Endothelial cell of umbilical vein (primary cell): ENCODE measurements at regions not wholly inside any gene's neighbourhood (a gene's known extent, or its start where the extent isn't known, plus 50 kb on each side); places are given as distances from the start of the nearest gene placed in this dataset.

Source experiments
- BruUV-seq: library from RNA; stranded (reverse); fragments of 400-500 nt; replicated peaks from 2 replicates; lab custom pipeline; 2021; lab: Mats Ljungman, UMichigan
- CTCF ChIA-PET: fragments of 300-600, 350-600 bp; sonication (Branson Sonifier 250); formaldehyde crosslinking; loops from one replicate; lab custom pipeline; 2021; ENCODE audit warnings: antibody characterized with exemption, inconsistent platforms; lab: Charles Lee
- POLR2A ChIA-PET: fragments of 300-600, 350-600 bp; sonication (Branson Sonifier 250); formaldehyde crosslinking; loops from one replicate; lab custom pipeline; 2021; ENCODE audit warnings: antibody characterized with exemption, inconsistent platforms; lab: Charles Lee
- DNase-seq: peaks from one replicate; pipeline ENCODE4 v3.0.0-alpha.2; 2011; ENCODE audit warnings: low read depth, low spot score
- FAIRE-seq: peaks from 2 replicates; lab custom pipeline; 2011; peaks lifted over from hg19 to GRCh38; lab: Jason Lieb, UNC
- H2AFZ ChIP-seq: 2 replicates; pipeline ENCODE4 v1.6.0; 2012; ENCODE audit warnings: low read depth, low read length, control low read depth, inconsistent platforms
- H3K27ac ChIP-seq: 2 replicates; pipeline ENCODE4 v1.5.1; 2011; ENCODE audit warnings: low read depth, mild to moderate bottlenecking, control low read depth, low read length, moderate library complexity; ENCODE audit not compliant: insufficient read depth
- H3K27me3 ChIP-seq, 2 experiments: 2 replicates each; pipeline versions ENCODE4 v1.6.0 to v1.6.1; 2011; ENCODE audit warnings: low read length in 2 of 2, mixed read lengths in 1 of 2; ENCODE audit not compliant: control insufficient read depth in 2 of 2, insufficient read depth in 2 of 2
- H3K36me3 ChIP-seq, 2 experiments: 2 replicates in 1 of 2; 3 replicates in 1 of 2; pipeline ENCODE4 v1.5.1; 2011; ENCODE audit warnings: low read length in 2 of 2, mild to moderate bottlenecking in 1 of 2, moderate library complexity in 1 of 2; ENCODE audit not compliant: control insufficient read depth in 2 of 2, insufficient read depth in 2 of 2; ENCODE audit errors: extremely low read depth in 1 of 2
- H3K4me1 ChIP-seq: 3 replicates; pipeline ENCODE4 v1.5.1; 2011; ENCODE audit warnings: mild to moderate bottlenecking, low read length; ENCODE audit not compliant: control insufficient read depth, insufficient read depth; ENCODE audit errors: extremely low read depth
- H3K4me2 ChIP-seq: 2 replicates; pipeline ENCODE4 v1.6.1; 2011; ENCODE audit warnings: low read length, control low read depth, mixed read lengths; ENCODE audit not compliant: insufficient read depth
- H3K4me3 ChIP-seq, 3 experiments: fragments of 200-600 bp in 1 of 3; sonication (generic), shearing (Covaris generic) in 1 of 3; replicated peaks in 1 of 3; 2 replicates each; pipeline ENCODE4 v1.5.1; 2011 to 2016; ENCODE audit warnings: control low read depth in 3 of 3, low read length in 3 of 3, mild to moderate bottlenecking in 2 of 3, inconsistent platforms in 1 of 3, low read depth in 1 of 3, moderate library complexity in 1 of 3; ENCODE audit not compliant: insufficient read depth in 1 of 3
- H3K79me2 ChIP-seq: 2 replicates; pipeline ENCODE4 v1.6.0; 2012; ENCODE audit warnings: low read length, inconsistent platforms; ENCODE audit not compliant: control insufficient read depth, insufficient read depth
- H3K9ac ChIP-seq: replicated peaks from 2 replicates; pipeline ENCODE3; 2011; ENCODE audit warnings: low read length, control low read depth; ENCODE audit not compliant: insufficient read depth; ENCODE audit errors: extremely low read depth
- H3K9me1 ChIP-seq: replicated peaks from 3 replicates; pipeline ENCODE4 v1.6.0; 2011; ENCODE audit warnings: mild to moderate bottlenecking, low read length; ENCODE audit not compliant: control insufficient read depth, insufficient read depth; ENCODE audit errors: extremely low read depth
- H3K9me3 ChIP-seq: replicated peaks from 2 replicates; pipeline ENCODE4 v1.5.1; 2012; ENCODE audit warnings: low read length, inconsistent platforms; ENCODE audit not compliant: control insufficient read depth, insufficient read depth
- H4K20me1 ChIP-seq: replicated peaks from 2 replicates; pipeline ENCODE3; 2011; ENCODE audit warnings: mild to moderate bottlenecking, low read length; ENCODE audit not compliant: control insufficient read depth, insufficient read depth; ENCODE audit errors: extremely low read depth
- CTCF ChIP-seq, 2 donors: IDR thresholded peaks; 1 replicate in 1 of 2; 2 replicates in 1 of 2; pipeline ENCODE4 v1.5.1; 2011; ENCODE audit warnings: low read length in 2 of 2, mild to moderate bottlenecking in 2 of 2, moderate library complexity in 2 of 2, control low read depth in 1 of 2, inconsistent platforms in 1 of 2, low read depth in 1 of 2; ENCODE audit not compliant: insufficient read depth in 1 of 2; ENCODE audit errors: extremely low read depth in 1 of 2
- EZH2 ChIP-seq: IDR thresholded peaks from 2 replicates; pipeline ENCODE4 v1.6.1; 2012; ENCODE audit warnings: borderline replicate concordance, low read depth, mild to moderate bottlenecking, moderate library complexity, low read length, inconsistent platforms; ENCODE audit not compliant: severe bottlenecking
- FOS ChIP-seq: IDR thresholded peaks from 2 replicates; pipeline ENCODE4 v1.6.1; 2011; ENCODE audit warnings: mild to moderate bottlenecking, low read length, moderate library complexity, borderline replicate concordance; ENCODE audit not compliant: insufficient read depth
- GATA2 ChIP-seq: IDR thresholded peaks from 2 replicates; pipeline ENCODE4 v1.7.0; 2011; ENCODE audit warnings: low read depth, mild to moderate bottlenecking, moderate library complexity, mixed read lengths, low read length; ENCODE audit not compliant: insufficient read length, insufficient read depth
- JUN ChIP-seq: IDR thresholded peaks from 2 replicates; pipeline ENCODE4 v1.6.1; 2011; ENCODE audit warnings: borderline replicate concordance, low read depth; ENCODE audit not compliant: insufficient read length, insufficient read depth
- MAX ChIP-seq: IDR thresholded peaks from 2 replicates; pipeline ENCODE4 v1.6.1; 2011; ENCODE audit not compliant: insufficient read depth, insufficient read length
- MYC ChIP-seq: IDR thresholded peaks from one replicate; pipeline ENCODE4 v1.6.1; 2011; ENCODE audit warnings: mild to moderate bottlenecking, low read depth, low read length
- POLR2A ChIP-seq: IDR thresholded peaks from 2 replicates; pipeline ENCODE4 v1.6.1; 2012; ENCODE audit warnings: low read depth, mild to moderate bottlenecking, control low read depth, low read length
- POLR2AphosphoS5 ChIP-seq: IDR thresholded peaks from 2 replicates; pipeline ENCODE4 v1.6.1; 2012; ENCODE audit warnings: low read depth, mild to moderate bottlenecking, control low read depth, low read length, moderate library complexity; ENCODE audit not compliant: insufficient read depth
- dilution Hi-C: fragments of 300-500 bp; cut with MboI; formaldehyde crosslinking; loops from one replicate; pipeline ENCODE4 v1.15.0; 2019; ENCODE audit warnings: low sequenced_read_pairs; ENCODE audit not compliant: extremely low pct_ligation_motif_present
- intact Hi-C: fragments of 100-400 bp; cut with micrococcal nuclease; formaldehyde crosslinking; loops from one replicate; pipeline ENCODE4 v1.10.0; 2022

GRCh38 chr3:21326704-21327475, 424.1 kb downstream of the ZNF385D start:
- dilution Hi-C loops = no loop called here
- H3K9me3 ChIP-seq = no peaks in the 10 kb centered on the region
- no peaks in the 10 kb centered on the region for H4K20me1 ChIP-seq
- H3K27me3 ChIP-seq = no peaks in the 10 kb centered on the region
- CTCF ChIA-PET = no interaction called here
- FAIRE-seq = no peak
- BruUV-seq = no TSS peak
- H3K27ac ChIP-seq = no peak overlapping the region
- H2AFZ ChIP-seq = no peak overlapping the region
- H3K4me3 ChIP-seq = no peak overlapping the region
- no peak overlapping the region for H3K4me2 ChIP-seq
- no peaks in the 10 kb centered on the region for H3K36me3 ChIP-seq
- DNase-seq = peak; percentile 2
- no peaks in the 10 kb centered on the region for H3K4me1 ChIP-seq
- POLR2A ChIA-PET = no interaction called here
- H3K79me2 ChIP-seq = no peaks in the 10 kb centered on the region
- TF ChIP-seq CTCF (IDR thresholded peaks at IDR 0.05; ENCODE audit: extremely low read depth in 1 of 2, insufficient read depth in 1 of 2, low read depth in 1 of 2, low read length in 2 of 2) (no peak), FOS (no peak), GATA2 (no peak), MYC (no peak), MAX (no peak), JUN (no peak), EZH2 (no peak), POLR2AphosphoS5 (no peak), POLR2A (no peak)
- H3K9me1 ChIP-seq = no peaks in the 10 kb centered on the region
- intact Hi-C loops = no loop called here
- H3K9ac ChIP-seq = no peak overlapping the region
